ENCODE measurements at regions not wholly inside any gene's neighbourhood (a gene's known extent, or its start where the extent isn't known, plus 50 kb on each side); places are given as distances from the start of the nearest gene placed in this dataset.
A peak's percentile ranks its signal among the peaks of the same experiment; 100 is the strongest.

- no peak for DNase-seq (ENCODE audit: low read depth in 2 of 3, low spot score in 2 of 3)
Observed at GRCh38 chr13:40132249-40132648, 476.8 kb downstream of the COG6 start.

DNA sequence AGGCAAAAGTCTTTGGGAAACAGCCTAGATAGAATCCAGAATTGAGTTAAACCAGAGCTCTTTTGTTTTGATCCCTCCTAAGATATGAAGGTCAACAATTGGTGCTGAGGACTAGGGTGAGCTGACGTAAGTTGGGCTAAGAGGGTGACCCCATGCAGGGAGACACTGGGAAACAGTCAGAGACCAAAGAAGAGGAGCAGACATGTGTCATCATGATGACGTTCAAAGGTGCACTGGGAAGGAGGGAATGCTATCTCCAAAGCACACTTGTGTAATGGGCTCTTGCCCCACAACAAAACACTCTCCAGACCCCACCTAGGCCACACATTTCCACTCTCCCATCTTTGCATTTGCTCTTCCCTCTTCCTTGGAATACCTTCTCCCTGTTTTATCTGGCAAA is 481.4 kb downstream of the COG6 start:
- DNase-seq (ENCODE audit: low read depth in 2 of 3, low spot score in 2 of 3) = no peak

- DNase-seq (ENCODE audit: low read depth in 2 of 3, low spot score in 2 of 3) = no peak
Observed at GRCh38 chr13:40137400-40137799, 481.9 kb downstream of the COG6 start.

DNA sequence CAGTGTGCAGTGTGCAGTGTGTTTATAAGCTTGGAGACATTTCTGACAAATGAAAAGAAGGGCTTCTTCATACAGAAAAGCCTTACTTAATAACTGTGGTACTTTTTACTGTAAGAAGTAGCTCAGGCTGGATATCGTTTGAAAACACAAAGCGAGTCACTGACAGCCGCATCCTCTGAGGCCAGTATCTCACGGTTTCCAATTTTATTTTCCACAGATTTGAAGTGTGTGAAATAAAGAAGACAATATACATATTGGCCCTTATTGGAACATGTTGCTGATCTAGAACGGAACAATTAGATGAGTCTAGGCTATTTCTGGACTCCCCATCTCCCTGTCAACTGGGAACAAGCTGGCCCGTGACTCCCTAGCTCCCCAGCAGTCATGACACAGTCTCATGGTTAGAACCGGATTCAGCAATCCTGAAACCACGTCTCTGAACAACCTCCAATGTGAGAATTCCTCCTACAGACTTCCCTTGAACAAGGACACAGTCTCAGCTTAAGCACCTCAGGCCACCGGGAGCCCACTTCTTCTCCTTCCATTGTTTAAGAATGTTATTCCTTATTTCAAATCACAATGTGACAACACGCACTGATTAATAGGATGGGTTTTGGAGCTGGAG is 484.5 kb downstream of the COG6 start:
- no peak for DNase-seq (ENCODE audit: low read depth in 2 of 3, low spot score in 2 of 3)

DNA sequence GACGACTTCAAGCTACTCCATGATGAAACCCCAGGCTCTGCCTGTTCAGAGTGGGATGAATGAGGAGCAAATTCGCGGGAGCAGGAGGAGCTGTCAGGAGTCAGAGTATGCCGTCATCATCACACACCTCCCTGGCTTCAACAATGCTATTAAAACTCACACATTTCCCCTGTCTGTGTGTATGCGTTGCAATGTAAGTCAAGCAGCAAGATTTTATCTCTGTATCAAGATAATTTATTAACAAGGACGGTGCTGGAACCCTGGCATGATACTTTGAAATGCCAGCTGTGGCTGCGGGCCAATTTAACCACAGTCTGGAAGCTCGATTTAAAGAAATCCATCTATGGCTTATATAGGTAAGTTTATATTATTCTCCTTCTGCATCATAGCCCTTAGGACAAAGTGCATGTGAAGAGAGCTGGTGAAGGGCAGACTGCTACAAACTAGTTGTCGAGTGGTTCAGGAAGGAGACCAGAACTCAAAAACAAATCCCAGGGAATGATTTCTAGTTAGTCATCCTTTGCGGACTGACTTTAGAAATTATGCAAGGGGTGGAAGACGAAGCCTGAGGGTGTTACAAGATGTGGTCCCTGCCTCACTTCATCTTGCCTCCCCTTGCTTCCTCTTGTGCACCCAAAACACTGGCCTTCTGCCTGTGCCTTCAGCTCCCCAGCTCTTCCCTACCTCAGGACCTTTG is 486.5 kb downstream of the COG6 start:
- DNase-seq (ENCODE audit: low read depth in 2 of 3, low spot score in 2 of 3) = no peak

DNA sequence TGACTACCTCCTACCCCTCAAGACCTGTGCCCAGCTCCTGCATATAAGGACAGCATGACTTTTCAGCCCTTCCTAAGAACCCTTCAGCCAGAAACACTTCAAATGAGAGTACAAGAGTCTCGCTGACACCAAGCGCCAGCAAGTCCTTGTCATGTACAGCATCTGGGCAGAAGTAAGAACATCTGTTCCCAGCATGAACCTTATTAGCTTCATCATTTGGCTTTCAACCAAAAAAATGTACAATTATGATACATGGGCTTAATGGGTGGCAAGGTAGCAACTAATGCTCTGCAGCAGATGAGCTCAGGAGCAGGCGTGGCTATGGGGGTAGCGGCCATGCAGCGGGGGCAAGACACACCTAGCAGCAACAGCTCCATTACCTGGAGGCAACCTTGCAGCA is 487.6 kb downstream of the COG6 start:
- DNase-seq (ENCODE audit: low read depth in 2 of 3, low spot score in 2 of 3) = no peak

GRCh38 chr13:40143559-40143958 is 488.1 kb downstream of the COG6 start:
- no peak for DNase-seq (ENCODE audit: low read depth in 2 of 3, low spot score in 2 of 3)

DNA sequence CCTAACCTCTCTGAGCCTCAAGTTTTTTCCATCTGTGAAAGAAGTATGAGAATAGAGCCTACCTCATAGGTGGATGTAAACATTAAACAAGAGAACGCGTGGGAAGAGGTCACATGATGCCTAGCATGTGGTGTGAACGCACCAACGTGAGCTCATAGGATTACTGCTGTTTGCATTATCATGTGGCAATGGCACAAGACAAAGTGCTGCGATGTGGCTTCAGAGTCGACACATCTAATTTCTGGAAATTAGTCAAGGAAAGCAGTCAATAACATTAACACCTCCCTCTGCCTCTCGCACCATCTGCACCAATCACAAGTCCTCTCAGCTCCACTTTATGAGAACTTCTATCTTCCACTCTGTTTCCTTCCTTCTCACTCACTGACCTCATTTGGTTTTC is 489.7 kb downstream of the COG6 start:
- no peak for DNase-seq (ENCODE audit: low read depth in 2 of 3, low spot score in 2 of 3)

GRCh38 chr13:40146063-40146462 is 490.6 kb downstream of the COG6 start:
- DNase-seq (ENCODE audit: low read depth in 2 of 3, low spot score in 2 of 3) = no peak

DNA sequence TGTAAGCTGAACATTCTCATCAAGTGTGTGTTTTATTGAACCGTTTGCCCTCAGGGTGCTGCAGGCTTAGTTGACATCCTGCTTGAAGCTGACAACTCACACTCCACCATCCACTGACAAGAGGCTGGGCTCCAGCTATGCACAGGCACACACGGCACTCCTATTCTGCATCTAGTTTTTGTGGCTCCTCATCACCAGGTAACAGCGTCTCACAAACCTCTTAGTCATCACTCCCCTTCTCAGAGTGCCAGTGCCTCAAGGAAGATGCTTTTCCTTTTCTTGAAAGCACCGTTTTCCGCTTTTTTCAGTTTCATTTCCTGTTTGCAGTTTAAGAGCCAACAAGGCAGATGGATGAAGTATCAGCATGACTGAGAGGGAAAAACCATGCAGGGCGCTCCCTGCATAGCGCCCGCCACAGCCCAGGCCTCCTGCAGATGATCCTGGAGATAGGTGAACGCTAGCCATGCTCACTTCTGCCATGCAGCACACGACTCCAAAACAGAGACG is 491.2 kb downstream of the COG6 start:
- peak in 1 of 3 donors; percentile 33 for DNase-seq (ENCODE audit: low read depth in 2 of 3, low spot score in 2 of 3)

- DNase-seq (ENCODE audit: low read depth in 2 of 3, low spot score in 2 of 3) = peak in 1 of 3 donors; percentile 21
Observed at GRCh38 chr13:40148101-40148500, 492.6 kb downstream of the COG6 start.

- DNase-seq (ENCODE audit: low read depth in 2 of 3, low spot score in 2 of 3) = no peak
Observed at GRCh38 chr13:40148742-40149141, 493.3 kb downstream of the COG6 start.

DNA sequence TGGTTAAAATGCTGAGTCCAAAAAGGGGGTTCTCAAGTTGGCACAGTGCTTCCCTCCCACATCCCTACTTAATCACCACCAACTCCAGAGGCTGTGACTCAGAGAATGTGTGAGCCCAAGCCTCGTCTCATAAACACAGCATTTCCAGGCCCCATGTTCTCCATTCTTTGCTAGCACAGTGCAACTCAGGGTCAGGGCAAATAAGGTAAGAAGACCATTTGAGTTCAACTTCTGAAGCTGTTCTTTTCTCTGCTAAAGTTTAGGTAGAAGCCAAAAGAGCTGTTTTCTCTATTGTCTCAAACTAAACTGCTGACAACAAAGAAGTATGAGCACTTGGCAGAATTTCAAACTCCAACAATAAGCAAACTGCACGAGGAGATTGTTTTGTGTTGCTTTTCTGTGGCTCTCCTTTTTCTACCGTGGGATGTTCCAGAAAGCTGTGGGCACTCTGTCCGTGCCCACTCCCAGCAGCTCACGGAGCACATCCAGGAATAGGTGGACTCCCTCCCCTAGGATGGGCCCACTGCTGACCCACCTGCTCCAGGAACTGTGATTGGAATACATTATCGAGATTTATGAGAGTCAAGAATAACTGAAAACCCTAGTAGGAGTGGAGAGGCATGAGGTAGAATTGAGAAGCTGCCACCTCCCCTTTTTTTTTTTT is 494.3 kb downstream of the COG6 start:
- no peak for DNase-seq (ENCODE audit: low read depth in 2 of 3, low spot score in 2 of 3)

- no peak for DNase-seq (ENCODE audit: low read depth in 2 of 3, low spot score in 2 of 3)
Observed at GRCh38 chr13:40151673-40152072, 496.2 kb downstream of the COG6 start.

DNA sequence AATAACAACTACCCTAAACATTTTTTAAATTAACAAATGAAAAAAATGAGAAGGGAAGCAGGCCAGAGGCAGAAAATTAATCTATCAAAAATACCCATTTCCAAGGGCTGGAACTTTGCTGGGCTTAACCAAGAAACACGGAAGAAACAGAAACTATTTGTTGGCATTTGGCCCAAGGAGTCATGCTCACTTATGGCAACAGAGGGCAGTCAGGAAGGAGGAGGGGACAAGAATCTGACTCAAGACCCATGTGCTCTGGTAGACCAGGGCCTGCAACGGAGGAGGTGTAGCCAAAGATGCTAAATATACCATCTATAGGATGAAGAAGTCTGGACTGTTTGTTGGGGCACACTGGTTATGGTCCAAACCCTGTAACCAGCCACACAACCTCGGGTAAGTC is 496.7 kb downstream of the COG6 start:
- DNase-seq (ENCODE audit: low read depth in 2 of 3, low spot score in 2 of 3) = peak in 2 of 3 donors; percentile 18 to 50

- DNase-seq (ENCODE audit: low read depth in 2 of 3, low spot score in 2 of 3) = no peak
Observed at GRCh38 chr13:40152922-40153321, 497.5 kb downstream of the COG6 start.

- DNase-seq (ENCODE audit: low read depth in 2 of 3, low spot score in 2 of 3) = peak in 1 of 3 donors; percentile 57
Observed at GRCh38 chr13:40153516-40153915, 498.1 kb downstream of the COG6 start.

GRCh38 chr13:40155201-40155600 is 499.7 kb downstream of the COG6 start:
- no peak for DNase-seq (ENCODE audit: low read depth in 2 of 3, low spot score in 2 of 3)

DNA sequence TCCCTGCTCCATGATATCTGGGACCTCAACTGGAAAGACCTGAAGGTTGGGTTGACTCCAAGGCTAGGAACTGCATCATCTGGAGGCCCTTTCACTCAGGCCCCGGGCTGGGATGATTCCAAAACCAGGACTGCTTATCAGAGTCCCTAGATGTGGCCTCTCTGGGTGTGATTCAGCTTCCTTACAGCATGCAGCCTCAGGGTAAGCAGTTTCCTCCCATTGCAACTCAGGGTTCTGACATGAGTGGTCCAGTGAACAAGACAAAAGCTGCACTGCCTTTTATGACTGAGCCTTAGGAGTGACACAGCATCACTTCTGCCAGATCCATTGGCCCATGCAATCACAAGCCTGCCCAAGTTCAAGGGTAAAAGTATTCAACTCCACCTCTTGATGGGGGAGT is 502.8 kb downstream of the COG6 start:
- DNase-seq (ENCODE audit: low read depth in 2 of 3, low spot score in 2 of 3) = no peak

DNA sequence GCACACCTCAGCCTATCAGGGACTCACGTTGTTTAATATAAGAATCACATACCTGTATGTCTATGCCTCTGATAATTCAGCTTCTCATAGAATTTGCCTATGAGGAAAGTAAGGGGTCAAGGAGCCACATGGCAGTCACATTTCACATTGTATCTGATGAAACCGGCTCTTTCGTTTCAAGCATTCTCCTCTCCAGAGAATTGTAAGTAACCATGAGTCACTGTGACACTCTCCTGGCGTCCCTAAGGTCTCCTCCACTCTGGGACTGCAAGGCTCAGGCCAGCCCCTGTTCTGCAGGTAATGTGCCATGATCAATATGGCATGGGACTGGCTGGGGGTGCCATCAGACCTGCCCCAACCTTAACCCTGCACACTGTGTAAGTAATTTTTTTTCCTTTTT is 503.3 kb downstream of the COG6 start:
- DNase-seq (ENCODE audit: low read depth in 2 of 3, low spot score in 2 of 3) = no peak

- no peak for DNase-seq (ENCODE audit: low read depth in 2 of 3, low spot score in 2 of 3)
Observed at GRCh38 chr13:40159736-40160135, 504.3 kb downstream of the COG6 start.
